ENCODE measurements at regions not wholly inside any gene's neighbourhood (a gene's known extent, or its start where the extent isn't known, plus 50 kb on each side); places are given as distances from the start of the nearest gene placed in this dataset.

- TF ChIP-seq RCOR1 (IDR thresholded peaks at IDR 0.05; ENCODE audit: borderline replicate concordance in 1 of 2, low read depth in 2 of 2, low read length in 2 of 2), result peak; percentile 75 to 95; a peak in 3 of 4 replicates
- TF ChIP-seq L3MBTL2 (IDR thresholded peaks at IDR 0.05), result peak; percentile 96
- no peak for TF ChIP-seq ID3 (CRISPR knock-in tag; IDR thresholded peaks at IDR 0.05)
- peak; percentile 88 for TF ChIP-seq ID3 (tag; IDR thresholded peaks at IDR 0.05)
- TF ChIP-seq ZNF639 (CRISPR knock-in tag; conservative IDR thresholded peaks at IDR 0.05 in 1 of 2, IDR thresholded peaks at IDR 0.05 in 1 of 2), result peak in 1 of 2 experiments; percentile 76; a peak in 1 of 4 replicates
- no peak for TF ChIP-seq XRCC5 (IDR thresholded peaks at IDR 0.05; ENCODE audit: low read depth, low read length)
- TF ChIP-seq MNT (conservative IDR thresholded peaks at IDR 0.05), result peak in 1 of 2 experiments; percentile 47; a peak in 2 of 4 replicates
- peak; percentile 96 for TF ChIP-seq ZNF592 (IDR thresholded peaks at IDR 0.05)
- TF ChIP-seq HMGN3 (IDR thresholded peaks at IDR 0.05; ENCODE audit: borderline replicate concordance, extremely low read depth, insufficient read length, low read depth, low read length), result peak; percentile 44
- peak; percentile 93 for TF ChIP-seq ZNF766 (CRISPR knock-in tag; conservative IDR thresholded peaks at IDR 0.05)
- TF ChIP-seq MTA2 (IDR thresholded peaks at IDR 0.05; ENCODE audit: low read depth), result peak; percentile 84
These were observed 79.3 kb downstream of the TEX13C start (continued) for GRCh38 chrX:125398959-125399440.
